NCI-H345 (cell line): ENCODE measurements at regions not wholly inside any gene's neighbourhood (a gene's known extent, or its start where the extent isn't known, plus 50 kb on each side); places are given as distances from the start of the nearest gene placed in this dataset.
"Not testable (repeated sequence)": the region's sequence is repeated elsewhere in the genome, so short reads cannot be mapped to it uniquely, and the experiment has no call there.

ENCODE experiments used
- DNase-seq: peaks from one replicate; lab custom pipeline; 2025; lab: John Stamatoyannopoulos, UW

GRCh38 chr6:145273136-145273535, 462.2 kb downstream of the EPM2A start:
- no peak for DNase-seq

GRCh38 chr6:145274083-145274482, 461.2 kb downstream of the EPM2A start:
- DNase-seq = no peak

- DNase-seq = no peak
Measured at GRCh38 chr6:145275019-145275418, 460.3 kb downstream of the EPM2A start.

GRCh38 chr6:145275787-145276186, 459.5 kb downstream of the EPM2A start:
- DNase-seq = no peak

- DNase-seq = no peak
Measured at GRCh38 chr6:145276756-145277155, 458.6 kb downstream of the EPM2A start.

GRCh38 chr6:145277358-145278086, 457.8 kb downstream of the EPM2A start:
- no peak for DNase-seq

GRCh38 chr6:145278163-145278807, 457.0 kb downstream of the EPM2A start:
- DNase-seq = no peak

GRCh38 chr6:145279551-145279950, 455.8 kb downstream of the EPM2A start:
- DNase-seq = no peak

- DNase-seq = no peak
Measured at GRCh38 chr6:145279993-145280392, 455.3 kb downstream of the EPM2A start.

GRCh38 chr6:145283209-145283608, 452.1 kb downstream of the EPM2A start:
- DNase-seq = not testable (repeated sequence)

- DNase-seq = no peak
Measured at GRCh38 chr6:145283856-145284255, 451.5 kb downstream of the EPM2A start.

GRCh38 chr6:145286916-145287315, 448.4 kb downstream of the EPM2A start:
- no peak for DNase-seq

GRCh38 chr6:145289573-145289972, 445.7 kb downstream of the EPM2A start:
- DNase-seq = no peak

- DNase-seq = no peak
Measured at GRCh38 chr6:145290122-145290521, 445.2 kb downstream of the EPM2A start.

- DNase-seq = no peak
Measured at GRCh38 chr6:145292066-145292465, 443.3 kb downstream of the EPM2A start.

- no peak for DNase-seq
Measured at GRCh38 chr6:145294942-145295341, 440.4 kb downstream of the EPM2A start.

- no peak for DNase-seq
Measured at GRCh38 chr6:145295746-145296145, 439.6 kb downstream of the EPM2A start.

GRCh38 chr6:145305670-145306069, 429.6 kb downstream of the EPM2A start:
- DNase-seq = no peak

- DNase-seq = no peak
Measured at GRCh38 chr6:145306489-145306888, 428.8 kb downstream of the EPM2A start.

GRCh38 chr6:145309842-145310535, 425.3 kb downstream of the EPM2A start:
- DNase-seq = no peak

- no peak for DNase-seq
Measured at GRCh38 chr6:145312481-145312880, 422.8 kb downstream of the EPM2A start.

GRCh38 chr6:145313041-145313855, 422.1 kb downstream of the EPM2A start:
- no peak for DNase-seq
